Iris pigment epithelial cell (primary cell): ENCODE measurements at regions not wholly inside any gene's neighbourhood (a gene's known extent, or its start where the extent isn't known, plus 50 kb on each side); places are given as distances from the start of the nearest gene placed in this dataset.
"Not testable (repeated sequence)": the region's sequence is repeated elsewhere in the genome, so short reads cannot be mapped to it uniquely, and the experiment has no call there.

Experiments used
- DNase-seq: peaks from one replicate; pipeline ENCODE4 v3.0.0-alpha.2; 2011; ENCODE audit warnings: low read depth

- no peak for DNase-seq
Measured at GRCh38 chr2:123359636-123360035, 665.5 kb upstream of the CNTNAP5 start.

GRCh38 chr2:123362671-123363440 lies 662.2 kb upstream of the CNTNAP5 start:
- no peak for DNase-seq

GRCh38 chr2:123363826-123364225 lies 661.3 kb upstream of the CNTNAP5 start:
- no peak for DNase-seq

GRCh38 chr2:123364243-123364896 lies 660.7 kb upstream of the CNTNAP5 start:
- DNase-seq, result no peak

GRCh38 chr2:123366239-123366837 lies 658.7 kb upstream of the CNTNAP5 start:
- no peak for DNase-seq

GRCh38 chr2:123370186-123370585 lies 654.9 kb upstream of the CNTNAP5 start:
- DNase-seq, result no peak

- no peak for DNase-seq
Measured at GRCh38 chr2:123371535-123371934, 653.6 kb upstream of the CNTNAP5 start.

- no peak for DNase-seq
Measured at GRCh38 chr2:123380370-123380935, 644.6 kb upstream of the CNTNAP5 start.

- no peak for DNase-seq
Measured at GRCh38 chr2:123415678-123416077, 609.4 kb upstream of the CNTNAP5 start.

- no peak for DNase-seq
Measured at GRCh38 chr2:123419976-123420375, 605.1 kb upstream of the CNTNAP5 start.

GRCh38 chr2:123434546-123435395 lies 590.3 kb upstream of the CNTNAP5 start:
- DNase-seq, result no peak

- no peak for DNase-seq
Measured at GRCh38 chr2:123438251-123438650, 586.8 kb upstream of the CNTNAP5 start.

- no peak for DNase-seq
Measured at GRCh38 chr2:123438675-123439074, 586.4 kb upstream of the CNTNAP5 start.

- no peak for DNase-seq
Measured at GRCh38 chr2:123448801-123449200, 576.3 kb upstream of the CNTNAP5 start.

GRCh38 chr2:123451542-123451941 lies 573.5 kb upstream of the CNTNAP5 start:
- DNase-seq, result no peak

- DNase-seq, result no peak
Measured at GRCh38 chr2:123453046-123453700, 571.9 kb upstream of the CNTNAP5 start.

- no peak for DNase-seq
Measured at GRCh38 chr2:123453772-123454171, 571.3 kb upstream of the CNTNAP5 start.

GRCh38 chr2:123455234-123455633 lies 569.9 kb upstream of the CNTNAP5 start:
- DNase-seq, result not testable (repeated sequence)

- no peak for DNase-seq
Measured at GRCh38 chr2:123456416-123456815, 568.7 kb upstream of the CNTNAP5 start.

- DNase-seq, result no peak
Measured at GRCh38 chr2:123463886-123464285, 561.2 kb upstream of the CNTNAP5 start.

- DNase-seq, result no peak
Measured at GRCh38 chr2:123468071-123468470, 557.0 kb upstream of the CNTNAP5 start.
